Endothelial cell of umbilical vein (primary cell): ENCODE measurements at regions not wholly inside any gene's neighbourhood (a gene's known extent, or its start where the extent isn't known, plus 50 kb on each side); places are given as distances from the start of the nearest gene placed in this dataset.

Experiments used
- BruUV-seq: library from RNA; stranded (reverse); fragments of 400-500 nt; replicated peaks from 2 replicates; lab custom pipeline; 2021; lab: Mats Ljungman, UMichigan
- CTCF ChIA-PET: fragments of 300-600, 350-600 bp; sonication (Branson Sonifier 250); formaldehyde crosslinking; loops from one replicate; lab custom pipeline; 2021; ENCODE audit warnings: antibody characterized with exemption, inconsistent platforms; lab: Charles Lee
- POLR2A ChIA-PET: fragments of 300-600, 350-600 bp; sonication (Branson Sonifier 250); formaldehyde crosslinking; loops from one replicate; lab custom pipeline; 2021; ENCODE audit warnings: antibody characterized with exemption, inconsistent platforms; lab: Charles Lee
- DNase-seq: peaks from one replicate; pipeline ENCODE4 v3.0.0-alpha.2; 2011; ENCODE audit warnings: low read depth, low spot score
- FAIRE-seq: peaks from 2 replicates; lab custom pipeline; 2011; peaks lifted over from hg19 to GRCh38; lab: Jason Lieb, UNC
- H2AFZ ChIP-seq: 2 replicates; pipeline ENCODE4 v1.6.0; 2012; ENCODE audit warnings: low read depth, low read length, control low read depth, inconsistent platforms
- H3K27ac ChIP-seq: 2 replicates; pipeline ENCODE4 v1.5.1; 2011; ENCODE audit warnings: low read depth, mild to moderate bottlenecking, control low read depth, low read length, moderate library complexity; ENCODE audit not compliant: insufficient read depth
- H3K27me3 ChIP-seq, 2 experiments: 2 replicates each; pipeline versions ENCODE4 v1.6.0 to v1.6.1; 2011; ENCODE audit warnings: low read length in 2 of 2, mixed read lengths in 1 of 2; ENCODE audit not compliant: control insufficient read depth in 2 of 2, insufficient read depth in 2 of 2
- H3K36me3 ChIP-seq, 2 experiments: 2 replicates in 1 of 2; 3 replicates in 1 of 2; pipeline ENCODE4 v1.5.1; 2011; ENCODE audit warnings: low read length in 2 of 2, mild to moderate bottlenecking in 1 of 2, moderate library complexity in 1 of 2; ENCODE audit not compliant: control insufficient read depth in 2 of 2, insufficient read depth in 2 of 2; ENCODE audit errors: extremely low read depth in 1 of 2
- H3K4me1 ChIP-seq: 3 replicates; pipeline ENCODE4 v1.5.1; 2011; ENCODE audit warnings: mild to moderate bottlenecking, low read length; ENCODE audit not compliant: control insufficient read depth, insufficient read depth; ENCODE audit errors: extremely low read depth
- H3K4me2 ChIP-seq: 2 replicates; pipeline ENCODE4 v1.6.1; 2011; ENCODE audit warnings: low read length, control low read depth, mixed read lengths; ENCODE audit not compliant: insufficient read depth
- H3K4me3 ChIP-seq, 3 experiments: fragments of 200-600 bp in 1 of 3; sonication (generic), shearing (Covaris generic) in 1 of 3; replicated peaks in 1 of 3; 2 replicates each; pipeline ENCODE4 v1.5.1; 2011 to 2016; ENCODE audit warnings: control low read depth in 3 of 3, low read length in 3 of 3, mild to moderate bottlenecking in 2 of 3, inconsistent platforms in 1 of 3, low read depth in 1 of 3, moderate library complexity in 1 of 3; ENCODE audit not compliant: insufficient read depth in 1 of 3
- H3K79me2 ChIP-seq: 2 replicates; pipeline ENCODE4 v1.6.0; 2012; ENCODE audit warnings: low read length, inconsistent platforms; ENCODE audit not compliant: control insufficient read depth, insufficient read depth
- H3K9ac ChIP-seq: replicated peaks from 2 replicates; pipeline ENCODE3; 2011; ENCODE audit warnings: low read length, control low read depth; ENCODE audit not compliant: insufficient read depth; ENCODE audit errors: extremely low read depth
- H3K9me1 ChIP-seq: replicated peaks from 3 replicates; pipeline ENCODE4 v1.6.0; 2011; ENCODE audit warnings: mild to moderate bottlenecking, low read length; ENCODE audit not compliant: control insufficient read depth, insufficient read depth; ENCODE audit errors: extremely low read depth
- H3K9me3 ChIP-seq: replicated peaks from 2 replicates; pipeline ENCODE4 v1.5.1; 2012; ENCODE audit warnings: low read length, inconsistent platforms; ENCODE audit not compliant: control insufficient read depth, insufficient read depth
- H4K20me1 ChIP-seq: replicated peaks from 2 replicates; pipeline ENCODE3; 2011; ENCODE audit warnings: mild to moderate bottlenecking, low read length; ENCODE audit not compliant: control insufficient read depth, insufficient read depth; ENCODE audit errors: extremely low read depth
- EZH2 ChIP-seq: IDR thresholded peaks from 2 replicates; pipeline ENCODE4 v1.6.1; 2012; ENCODE audit warnings: borderline replicate concordance, low read depth, mild to moderate bottlenecking, moderate library complexity, low read length, inconsistent platforms; ENCODE audit not compliant: severe bottlenecking
- FOS ChIP-seq: IDR thresholded peaks from 2 replicates; pipeline ENCODE4 v1.6.1; 2011; ENCODE audit warnings: mild to moderate bottlenecking, low read length, moderate library complexity, borderline replicate concordance; ENCODE audit not compliant: insufficient read depth
- GATA2 ChIP-seq: IDR thresholded peaks from 2 replicates; pipeline ENCODE4 v1.7.0; 2011; ENCODE audit warnings: low read depth, mild to moderate bottlenecking, moderate library complexity, mixed read lengths, low read length; ENCODE audit not compliant: insufficient read length, insufficient read depth
- JUN ChIP-seq: IDR thresholded peaks from 2 replicates; pipeline ENCODE4 v1.6.1; 2011; ENCODE audit warnings: borderline replicate concordance, low read depth; ENCODE audit not compliant: insufficient read length, insufficient read depth
- MYC ChIP-seq: IDR thresholded peaks from one replicate; pipeline ENCODE4 v1.6.1; 2011; ENCODE audit warnings: mild to moderate bottlenecking, low read depth, low read length
- POLR2A ChIP-seq: IDR thresholded peaks from 2 replicates; pipeline ENCODE4 v1.6.1; 2012; ENCODE audit warnings: low read depth, mild to moderate bottlenecking, control low read depth, low read length
- POLR2AphosphoS5 ChIP-seq: IDR thresholded peaks from 2 replicates; pipeline ENCODE4 v1.6.1; 2012; ENCODE audit warnings: low read depth, mild to moderate bottlenecking, control low read depth, low read length, moderate library complexity; ENCODE audit not compliant: insufficient read depth
- dilution Hi-C: fragments of 300-500 bp; cut with MboI; formaldehyde crosslinking; loops from one replicate; pipeline ENCODE4 v1.15.0; 2019; ENCODE audit warnings: low sequenced_read_pairs; ENCODE audit not compliant: extremely low pct_ligation_motif_present
- intact Hi-C: fragments of 100-400 bp; cut with micrococcal nuclease; formaldehyde crosslinking; loops from one replicate; pipeline ENCODE4 v1.10.0; 2022
- TF ChIP-seq, protein P1 (sequence below): IDR thresholded peaks from 2 replicates; pipeline ENCODE4 v1.6.1; 2011; ENCODE audit not compliant: insufficient read depth, insufficient read length
- TF ChIP-seq, protein P2 (sequence below), 2 donors: IDR thresholded peaks; 1 replicate in 1 of 2; 2 replicates in 1 of 2; pipeline ENCODE4 v1.5.1; 2011; ENCODE audit warnings: low read length in 2 of 2, mild to moderate bottlenecking in 2 of 2, moderate library complexity in 2 of 2, control low read depth in 1 of 2, inconsistent platforms in 1 of 2, low read depth in 1 of 2; ENCODE audit not compliant: insufficient read depth in 1 of 2; ENCODE audit errors: extremely low read depth in 1 of 2

DNA sequence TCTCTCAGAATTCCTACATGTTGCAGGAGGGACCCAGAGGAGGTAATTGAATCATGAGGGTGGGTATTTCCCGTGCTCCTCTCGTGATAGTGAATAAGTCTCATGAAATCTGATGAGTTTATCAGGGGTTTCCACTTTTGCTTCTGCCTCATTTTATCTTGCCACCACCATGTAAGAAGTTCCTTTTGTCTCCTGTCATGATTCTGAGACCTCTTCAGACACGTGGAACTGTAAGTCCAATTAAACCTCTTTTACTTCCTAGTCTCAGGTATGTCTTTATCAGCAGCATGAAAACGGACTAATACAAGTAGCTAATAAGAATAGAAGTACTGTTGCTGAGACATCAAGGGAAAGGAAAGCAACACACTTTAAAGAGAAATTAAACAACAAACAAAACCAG, 143.4 kb downstream of the CCDC71L start:
- TF ChIP-seq POLR2AphosphoS5, result no peak
- no peak for TF ChIP-seq GATA2
- TF ChIP-seq, protein P1, sequence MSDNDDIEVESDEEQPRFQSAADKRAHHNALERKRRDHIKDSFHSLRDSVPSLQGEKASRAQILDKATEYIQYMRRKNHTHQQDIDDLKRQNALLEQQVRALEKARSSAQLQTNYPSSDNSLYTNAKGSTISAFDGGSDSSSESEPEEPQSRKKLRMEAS, result no peak
- TF ChIP-seq, protein P2, sequence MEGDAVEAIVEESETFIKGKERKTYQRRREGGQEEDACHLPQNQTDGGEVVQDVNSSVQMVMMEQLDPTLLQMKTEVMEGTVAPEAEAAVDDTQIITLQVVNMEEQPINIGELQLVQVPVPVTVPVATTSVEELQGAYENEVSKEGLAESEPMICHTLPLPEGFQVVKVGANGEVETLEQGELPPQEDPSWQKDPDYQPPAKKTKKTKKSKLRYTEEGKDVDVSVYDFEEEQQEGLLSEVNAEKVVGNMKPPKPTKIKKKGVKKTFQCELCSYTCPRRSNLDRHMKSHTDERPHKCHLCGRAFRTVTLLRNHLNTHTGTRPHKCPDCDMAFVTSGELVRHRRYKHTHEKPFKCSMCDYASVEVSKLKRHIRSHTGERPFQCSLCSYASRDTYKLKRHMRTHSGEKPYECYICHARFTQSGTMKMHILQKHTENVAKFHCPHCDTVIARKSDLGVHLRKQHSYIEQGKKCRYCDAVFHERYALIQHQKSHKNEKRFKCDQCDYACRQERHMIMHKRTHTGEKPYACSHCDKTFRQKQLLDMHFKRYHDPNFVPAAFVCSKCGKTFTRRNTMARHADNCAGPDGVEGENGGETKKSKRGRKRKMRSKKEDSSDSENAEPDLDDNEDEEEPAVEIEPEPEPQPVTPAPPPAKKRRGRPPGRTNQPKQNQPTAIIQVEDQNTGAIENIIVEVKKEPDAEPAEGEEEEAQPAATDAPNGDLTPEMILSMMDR (IDR thresholded peaks at IDR 0.05; ENCODE audit: extremely low read depth in 1 of 2, insufficient read depth in 1 of 2, low read depth in 1 of 2, low read length in 2 of 2), result no peak
- TF ChIP-seq MYC, result no peak
- no peak for TF ChIP-seq POLR2A
- TF ChIP-seq JUN, result no peak
- TF ChIP-seq FOS, result no peak
- TF ChIP-seq EZH2, result no peak
- H3K27ac ChIP-seq, result no peak overlapping the region
- H3K4me3 ChIP-seq, result no peak overlapping the region
- H3K79me2 ChIP-seq, result no peaks in the 10 kb centered on the region
- no peaks in the 10 kb centered on the region for H3K9me3 ChIP-seq
- POLR2A ChIA-PET, result no interaction called here
- H3K27me3 ChIP-seq, result no peaks in the 10 kb centered on the region
- H3K9ac ChIP-seq, result no peak overlapping the region
- no peak overlapping the region for H3K4me2 ChIP-seq
- H3K36me3 ChIP-seq, result no peaks in the 10 kb centered on the region
- FAIRE-seq, result no peak
- H2AFZ ChIP-seq, result no peak overlapping the region
- dilution Hi-C loops (no loop called here), intact Hi-C loops (no loop called here)
- CTCF ChIA-PET, result interaction anchor here (1.2 to 1.5 kb wide), 2 partner anchors 219 to 341 kb away, joined by 3 read pairs; no protein-coding TSS in a partner anchor
- DNase-seq, result no peak
- no peaks in the 10 kb centered on the region for H3K9me1 ChIP-seq
- no TSS peak for BruUV-seq
- H4K20me1 ChIP-seq, result no peaks in the 10 kb centered on the region
- no peaks in the 10 kb centered on the region for H3K4me1 ChIP-seq
